ENCODE measurements at regions not wholly inside any gene's neighbourhood (a gene's known extent, or its start where the extent isn't known, plus 50 kb on each side); places are given as distances from the start of the nearest gene placed in this dataset.
"Not testable (repeated sequence)": the region's sequence is repeated elsewhere in the genome, so short reads cannot be mapped to it uniquely, and the experiment has no call there.

GRCh38 chr16:29355339-29356059, 51.0 kb downstream of the NPIPB11 start:
- intact Hi-C loops (cut with micrococcal nuclease); H3K27ac Mint-ChIP-seq; H3K27ac ChIP-seq (ENCODE audit: low read length); H3K9me3 ChIP-seq (ENCODE audit: control insufficient read depth, insufficient read depth, low read length); DNase-seq; H3K27me3 Mint-ChIP-seq (ENCODE audit: low read depth in 2 of 2); H3K4me3 ChIP-seq (ENCODE audit: low read length); H3K27me3 ChIP-seq (ENCODE audit: control insufficient read depth, insufficient read depth, low read length); H3K4me1 ChIP-seq (ENCODE audit: control insufficient read depth, insufficient read depth, low read length); H3K4me3 Mint-ChIP-seq; H3K9me3 Mint-ChIP-seq; H3K36me3 Mint-ChIP-seq; H3K4me1 Mint-ChIP-seq; ATAC-seq; H3K36me3 ChIP-seq (ENCODE audit: control insufficient read depth, insufficient read depth, low read length): not testable (repeated sequence)
- 98% methylated on average over 16 of the region's 23 CpGs for WGBS (ENCODE audit: insufficient coverage)

- H3K27me3 Mint-ChIP-seq (ENCODE audit: low read depth in 2 of 2); H3K36me3 ChIP-seq (ENCODE audit: control insufficient read depth, insufficient read depth, low read length); H3K4me1 ChIP-seq (ENCODE audit: control insufficient read depth, insufficient read depth, low read length); H3K4me3 Mint-ChIP-seq; DNase-seq; H3K27ac ChIP-seq (ENCODE audit: low read length); H3K9me3 ChIP-seq (ENCODE audit: control insufficient read depth, insufficient read depth, low read length); H3K4me3 ChIP-seq (ENCODE audit: low read length); ATAC-seq; H3K27ac Mint-ChIP-seq; H3K27me3 ChIP-seq (ENCODE audit: control insufficient read depth, insufficient read depth, low read length); H3K36me3 Mint-ChIP-seq; H3K9me3 Mint-ChIP-seq; H3K4me1 Mint-ChIP-seq; intact Hi-C loops (cut with micrococcal nuclease): not testable (repeated sequence)
- WGBS (ENCODE audit: insufficient coverage): no CpG with 5 or more reads among the region's 5 CpGs
Observed at GRCh38 chr16:29354449-29354848, 52.1 kb downstream of the NPIPB11 start.

DNA sequence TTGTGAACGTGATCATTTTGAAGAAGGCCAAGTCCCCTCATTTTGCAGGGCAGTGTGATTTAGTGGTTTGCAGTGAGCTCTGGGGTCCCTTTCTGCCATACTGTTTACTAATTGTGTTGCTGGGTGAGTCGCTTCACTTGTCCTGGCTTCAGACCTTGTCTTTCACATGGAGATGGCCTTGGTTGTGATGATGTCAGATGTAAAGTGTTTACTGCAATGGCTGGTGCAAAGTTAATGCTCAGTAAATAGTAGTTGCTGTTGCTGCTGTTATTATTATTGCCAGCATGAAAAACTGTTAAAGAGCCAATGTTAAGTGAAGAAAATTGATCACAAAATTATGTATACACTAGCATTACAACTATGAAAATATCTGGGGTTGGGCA, 53.9 kb downstream of the NPIPB11 start:
- not testable (repeated sequence) for H3K27me3 ChIP-seq (ENCODE audit: control insufficient read depth, insufficient read depth, low read length); H3K27ac Mint-ChIP-seq

DNA sequence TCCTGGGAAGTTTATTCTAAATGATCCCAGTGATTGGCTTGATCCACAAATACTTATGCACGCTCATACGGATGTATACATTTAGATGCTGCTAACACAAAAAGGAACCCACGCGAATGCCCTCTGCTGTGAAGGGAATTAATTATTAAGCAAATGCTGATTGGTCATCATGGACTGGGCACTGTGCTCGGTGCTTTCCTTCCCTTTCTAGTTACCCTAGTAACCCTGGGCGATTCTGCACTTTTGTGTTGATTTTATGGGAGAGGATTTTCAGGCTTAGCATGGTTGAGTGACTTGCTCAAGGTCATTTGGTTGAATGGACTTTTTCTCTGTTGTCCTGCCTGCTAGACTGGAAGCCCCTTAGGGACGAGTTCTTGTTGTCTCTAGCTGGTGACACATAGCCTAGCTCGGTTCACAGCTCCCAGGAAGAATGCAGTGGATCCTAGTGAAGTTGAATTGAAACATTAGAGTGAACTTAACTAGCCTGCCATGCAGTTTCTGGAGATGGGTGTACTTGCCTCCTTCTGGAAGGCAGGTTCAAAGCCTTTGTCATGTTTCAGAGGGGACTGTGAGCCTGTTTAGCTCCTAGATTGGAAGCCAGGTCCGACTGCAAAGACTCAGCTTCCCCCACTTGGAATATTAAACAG, 54.4 kb downstream of the NPIPB11 start:
- ATAC-seq; H3K9me3 ChIP-seq (ENCODE audit: control insufficient read depth, insufficient read depth, low read length); H3K4me3 Mint-ChIP-seq; H3K36me3 ChIP-seq (ENCODE audit: control insufficient read depth, insufficient read depth, low read length); H3K27me3 Mint-ChIP-seq (ENCODE audit: low read depth in 2 of 2); H3K4me1 ChIP-seq (ENCODE audit: control insufficient read depth, insufficient read depth, low read length); H3K4me3 ChIP-seq (ENCODE audit: low read length); intact Hi-C loops (cut with micrococcal nuclease); DNase-seq; H3K9me3 Mint-ChIP-seq; H3K4me1 Mint-ChIP-seq; H3K27ac ChIP-seq (ENCODE audit: low read length); H3K27me3 ChIP-seq (ENCODE audit: control insufficient read depth, insufficient read depth, low read length); H3K36me3 Mint-ChIP-seq; H3K27ac Mint-ChIP-seq: not testable (repeated sequence)
- WGBS (ENCODE audit: insufficient coverage): 100% methylated on average over 2 of the region's 9 CpGs

More for the DNA sequence above, 53.9 kb downstream of the NPIPB11 start:
- H3K4me3 ChIP-seq (ENCODE audit: low read length); H3K4me1 ChIP-seq (ENCODE audit: control insufficient read depth, insufficient read depth, low read length); H3K36me3 Mint-ChIP-seq; intact Hi-C loops (cut with micrococcal nuclease); H3K4me3 Mint-ChIP-seq; H3K36me3 ChIP-seq (ENCODE audit: control insufficient read depth, insufficient read depth, low read length); H3K9me3 ChIP-seq (ENCODE audit: control insufficient read depth, insufficient read depth, low read length); DNase-seq; H3K4me1 Mint-ChIP-seq; H3K27ac ChIP-seq (ENCODE audit: low read length); H3K27me3 Mint-ChIP-seq (ENCODE audit: low read depth in 2 of 2); ATAC-seq; H3K9me3 Mint-ChIP-seq: not testable (repeated sequence)
- 93% methylated on average over 1 of the region's 2 CpGs for WGBS (ENCODE audit: insufficient coverage)

DNA sequence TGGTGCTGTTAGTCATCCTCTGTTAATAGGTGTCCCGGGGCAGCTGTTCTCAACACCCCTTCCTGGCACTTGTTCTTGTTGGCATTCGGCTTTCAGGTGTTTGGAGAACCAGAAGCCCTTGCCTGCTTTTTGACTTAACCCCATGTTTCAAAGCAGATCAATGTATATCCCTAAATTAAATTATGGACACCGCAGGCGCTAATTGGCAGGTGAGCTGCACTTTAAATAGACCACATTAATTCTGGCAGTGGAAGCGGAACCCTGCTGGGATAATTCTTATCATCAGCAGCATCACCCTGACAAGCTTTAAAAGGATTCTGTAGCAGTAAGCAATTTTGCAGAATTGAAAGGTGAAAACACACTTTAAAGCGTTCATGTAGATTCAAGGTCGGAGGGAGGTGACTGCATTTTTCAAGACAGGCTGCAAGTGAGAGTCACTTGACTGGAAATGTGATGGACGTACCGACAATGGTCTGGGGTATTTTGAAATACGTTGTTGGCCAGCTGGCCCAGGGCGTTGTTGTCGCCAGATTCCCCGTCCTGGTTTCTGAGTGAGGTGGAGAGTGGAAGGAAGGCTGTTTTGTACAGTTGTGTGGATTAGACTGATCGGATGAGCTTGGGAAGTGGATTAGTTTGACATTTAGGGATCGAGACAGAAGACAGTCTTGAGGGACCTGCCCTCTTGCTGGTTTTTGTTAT, 55.1 kb downstream of the NPIPB11 start:
- H3K27ac Mint-ChIP-seq; H3K27me3 Mint-ChIP-seq (ENCODE audit: low read depth in 2 of 2); H3K4me1 ChIP-seq (ENCODE audit: control insufficient read depth, insufficient read depth, low read length); DNase-seq; H3K4me3 ChIP-seq (ENCODE audit: low read length); H3K27ac ChIP-seq (ENCODE audit: low read length); H3K4me3 Mint-ChIP-seq; H3K9me3 ChIP-seq (ENCODE audit: control insufficient read depth, insufficient read depth, low read length); H3K9me3 Mint-ChIP-seq; H3K27me3 ChIP-seq (ENCODE audit: control insufficient read depth, insufficient read depth, low read length); H3K4me1 Mint-ChIP-seq; H3K36me3 ChIP-seq (ENCODE audit: control insufficient read depth, insufficient read depth, low read length); H3K36me3 Mint-ChIP-seq; ATAC-seq; intact Hi-C loops (cut with micrococcal nuclease): not testable (repeated sequence)
- WGBS (ENCODE audit: insufficient coverage): 94% methylated on average over 4 of the region's 15 CpGs

GRCh38 chr16:29349966-29350365, 56.5 kb downstream of the NPIPB11 start:
- H3K4me3 ChIP-seq (ENCODE audit: low read length); H3K9me3 ChIP-seq (ENCODE audit: control insufficient read depth, insufficient read depth, low read length); DNase-seq; H3K4me3 Mint-ChIP-seq; ATAC-seq; H3K36me3 Mint-ChIP-seq; H3K27me3 Mint-ChIP-seq (ENCODE audit: low read depth in 2 of 2); H3K27me3 ChIP-seq (ENCODE audit: control insufficient read depth, insufficient read depth, low read length); H3K4me1 ChIP-seq (ENCODE audit: control insufficient read depth, insufficient read depth, low read length); H3K36me3 ChIP-seq (ENCODE audit: control insufficient read depth, insufficient read depth, low read length); intact Hi-C loops (cut with micrococcal nuclease); H3K27ac Mint-ChIP-seq; H3K4me1 Mint-ChIP-seq; H3K9me3 Mint-ChIP-seq; H3K27ac ChIP-seq (ENCODE audit: low read length): not testable (repeated sequence)
- WGBS (ENCODE audit: insufficient coverage): 92% methylated on average over 6 of the region's 7 CpGs

GRCh38 chr16:29348748-29349147, 57.8 kb downstream of the NPIPB11 start:
- intact Hi-C loops (cut with micrococcal nuclease); H3K36me3 Mint-ChIP-seq; H3K9me3 ChIP-seq (ENCODE audit: control insufficient read depth, insufficient read depth, low read length); ATAC-seq; H3K4me1 ChIP-seq (ENCODE audit: control insufficient read depth, insufficient read depth, low read length); H3K36me3 ChIP-seq (ENCODE audit: control insufficient read depth, insufficient read depth, low read length); H3K27me3 ChIP-seq (ENCODE audit: control insufficient read depth, insufficient read depth, low read length); H3K27me3 Mint-ChIP-seq (ENCODE audit: low read depth in 2 of 2); H3K4me1 Mint-ChIP-seq; DNase-seq; H3K27ac ChIP-seq (ENCODE audit: low read length); H3K9me3 Mint-ChIP-seq; H3K4me3 ChIP-seq (ENCODE audit: low read length); H3K4me3 Mint-ChIP-seq; H3K27ac Mint-ChIP-seq: not testable (repeated sequence)
- WGBS (ENCODE audit: insufficient coverage): no CpG with 5 or more reads among the region's 3 CpGs
